Psoas muscle (tissue), 7 donors: ENCODE measurements at regions not wholly inside any gene's neighbourhood (a gene's known extent, or its start where the extent isn't known, plus 50 kb on each side); places are given as distances from the start of the nearest gene placed in this dataset.

Experiments
- ATAC-seq, 4 donors: fragments of 200-7000 bp; cut with Tn5 transposase; one replicate each; pipeline ENCODE4 v1.9.1; 2020; ENCODE audit warnings: moderate library complexity in 3 of 4, mild to moderate bottlenecking in 2 of 4
- DNase-seq, 2 donors: peaks; one replicate each; pipeline ENCODE4 v3.0.0-alpha.2; 2020
- H3K27ac ChIP-seq: fragments of 200-600 bp; one replicate; pipeline ENCODE4 v1.8.0; 2022
- H3K27me3 ChIP-seq, 3 donors: fragments of 200-600 bp in 1 of 3; one replicate each; pipeline versions ENCODE4 v1.6.1 to v1.8.0; 2013 to 2022; ENCODE audit warnings: low read length in 2 of 3, mild to moderate bottlenecking in 2 of 3, moderate library complexity in 1 of 3; ENCODE audit not compliant: insufficient read depth in 3 of 3
- H3K36me3 ChIP-seq, 2 donors: fragments of 200-600 bp in 1 of 2; one replicate each; pipeline versions ENCODE4 v1.6.1 to v1.8.0; 2013 to 2022; ENCODE audit warnings: low read depth in 1 of 2, mild to moderate bottlenecking in 1 of 2, moderate library complexity in 1 of 2; ENCODE audit not compliant: insufficient read depth in 1 of 2
- H3K4me1 ChIP-seq: fragments of 200-600 bp; one replicate; pipeline ENCODE4 v1.8.0; 2022
- H3K4me3 ChIP-seq: fragments of 200-600 bp; one replicate; pipeline ENCODE4 v1.8.0; 2022; ENCODE audit warnings: mild to moderate bottlenecking
- H3K9me3 ChIP-seq: fragments of 200-600 bp; one replicate; pipeline ENCODE4 v1.8.0; 2022
- WGBS, 3 donors: extraction: QIAGEN DNeasy Blood & Tissue Kit; methylation state at CpG; one replicate each; pipeline versions ENCODE4 v1.1.6 to v1.1.7; 2013; 5-methylcytosine and 5-hydroxymethylcytosine counted together
- intact Hi-C, 2 donors: fragments of 100-400 bp; cut with DNase I; formaldehyde crosslinking; loops; one replicate each; pipeline versions ENCODE4 v1.11.0 to v1.14.2; 2022
- TF ChIP-seq, protein P1 (sequence below): fragments of 200-600 bp; IDR thresholded peaks from one replicate; pipeline ENCODE4 v1.8.0; 2022; ENCODE audit warnings: antibody characterized with exemption
- donor health status: healthy with polysubstance abuse.
- donor health status: DM: no; HTN: no; CAD: no; lungs with moderate emphysema.
- donor health status: Bipolar disorder and iron deficiency.
- donor health status: healthy.
- donor health status: DM: yes; HTN: yes; CAD: no.
- donor health status: DM: no; HTN: no; CAD: no.
- donor health status: DM: yes; HTN: yes; CAD: no.

DNA sequence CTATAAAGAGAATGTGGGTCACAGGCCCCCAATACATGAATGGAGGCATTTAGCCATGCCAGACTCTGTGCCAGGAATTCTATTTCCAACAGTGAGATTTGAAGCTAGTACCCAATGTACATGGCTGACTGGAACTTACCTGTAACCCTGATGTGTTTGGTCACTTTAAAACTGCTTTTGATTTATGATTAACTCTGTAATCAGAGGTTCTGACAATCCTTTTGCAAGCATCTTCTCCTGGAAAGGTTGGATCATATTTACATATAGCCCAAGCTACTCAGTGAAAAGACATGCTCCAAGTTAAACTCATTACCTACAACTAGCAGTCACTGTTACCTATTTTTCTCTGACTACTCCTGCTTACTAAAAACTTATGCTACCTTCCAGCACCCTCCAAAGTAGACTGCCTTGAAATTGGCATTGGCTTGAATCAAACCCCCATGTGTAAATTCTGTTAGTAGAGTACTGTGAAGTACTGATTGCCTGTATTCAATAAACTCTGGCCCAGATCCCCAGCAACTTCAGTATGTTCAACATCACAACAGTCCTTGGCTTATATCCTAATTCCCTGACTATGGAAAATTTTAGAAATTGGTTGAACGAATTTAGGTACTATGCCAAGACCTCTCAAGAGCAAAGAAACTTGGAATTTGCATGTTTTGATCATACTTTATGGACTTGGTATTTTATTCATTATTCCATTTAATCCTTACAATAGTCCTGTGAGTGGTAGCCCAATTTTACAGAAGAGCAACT lies 665.6 kb upstream of the NECTIN3 start:
- ATAC-seq (no peak), DNase-seq (no peak)
- TF ChIP-seq, protein P1, sequence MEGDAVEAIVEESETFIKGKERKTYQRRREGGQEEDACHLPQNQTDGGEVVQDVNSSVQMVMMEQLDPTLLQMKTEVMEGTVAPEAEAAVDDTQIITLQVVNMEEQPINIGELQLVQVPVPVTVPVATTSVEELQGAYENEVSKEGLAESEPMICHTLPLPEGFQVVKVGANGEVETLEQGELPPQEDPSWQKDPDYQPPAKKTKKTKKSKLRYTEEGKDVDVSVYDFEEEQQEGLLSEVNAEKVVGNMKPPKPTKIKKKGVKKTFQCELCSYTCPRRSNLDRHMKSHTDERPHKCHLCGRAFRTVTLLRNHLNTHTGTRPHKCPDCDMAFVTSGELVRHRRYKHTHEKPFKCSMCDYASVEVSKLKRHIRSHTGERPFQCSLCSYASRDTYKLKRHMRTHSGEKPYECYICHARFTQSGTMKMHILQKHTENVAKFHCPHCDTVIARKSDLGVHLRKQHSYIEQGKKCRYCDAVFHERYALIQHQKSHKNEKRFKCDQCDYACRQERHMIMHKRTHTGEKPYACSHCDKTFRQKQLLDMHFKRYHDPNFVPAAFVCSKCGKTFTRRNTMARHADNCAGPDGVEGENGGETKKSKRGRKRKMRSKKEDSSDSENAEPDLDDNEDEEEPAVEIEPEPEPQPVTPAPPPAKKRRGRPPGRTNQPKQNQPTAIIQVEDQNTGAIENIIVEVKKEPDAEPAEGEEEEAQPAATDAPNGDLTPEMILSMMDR = no peak
- no peaks in the 10 kb centered on the region for H3K4me1 ChIP-seq
- no peak overlapping the region for H3K27ac ChIP-seq
- no peaks in the 10 kb centered on the region for H3K9me3 ChIP-seq
- intact Hi-C loops = no loop called here
- 10 to 18% (median 11%) methylated on average over 1 of the region's 1 CpG for WGBS, 3 donors
- H3K4me3 ChIP-seq = no peak overlapping the region
- H3K36me3 ChIP-seq = no peaks in the 10 kb centered on the region
- H3K27me3 ChIP-seq = no peaks in the 10 kb centered on the region

DNA sequence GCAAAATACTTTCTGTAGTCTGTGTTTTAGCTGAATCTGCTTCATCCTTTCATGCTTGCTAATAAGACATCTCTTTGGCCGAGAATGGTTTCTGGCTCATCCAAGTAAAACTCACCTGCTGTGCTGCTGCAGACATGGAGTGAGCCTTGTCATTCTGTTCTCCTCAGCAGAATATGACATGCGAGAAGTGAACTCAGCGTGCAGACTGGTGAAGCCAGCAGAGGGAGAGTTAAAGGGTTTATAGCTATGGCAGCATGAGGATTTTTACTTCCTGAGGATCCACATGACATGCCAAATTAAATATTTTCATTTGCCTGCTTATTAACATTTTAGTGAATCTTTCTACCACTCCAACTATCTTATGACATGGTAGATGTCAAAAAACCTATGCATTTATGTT lies 658.4 kb upstream of the NECTIN3 start:
- ATAC-seq (no peak), DNase-seq (no peak)
- Histone ChIP-seq H3K36me3 (no peaks in the 10 kb centered on the region), H3K27ac (no peak overlapping the region), H3K27me3 (no peaks in the 10 kb centered on the region), H3K9me3 (no peaks in the 10 kb centered on the region), H3K4me3 (no peak overlapping the region), H3K4me1 (no peaks in the 10 kb centered on the region)
- intact Hi-C loops = no loop called here
- WGBS, 3 donors = 31 to 55% (median 40%) methylated on average over 3 of the region's 3 CpGs
- TF ChIP-seq, protein P1 = no peak

DNA sequence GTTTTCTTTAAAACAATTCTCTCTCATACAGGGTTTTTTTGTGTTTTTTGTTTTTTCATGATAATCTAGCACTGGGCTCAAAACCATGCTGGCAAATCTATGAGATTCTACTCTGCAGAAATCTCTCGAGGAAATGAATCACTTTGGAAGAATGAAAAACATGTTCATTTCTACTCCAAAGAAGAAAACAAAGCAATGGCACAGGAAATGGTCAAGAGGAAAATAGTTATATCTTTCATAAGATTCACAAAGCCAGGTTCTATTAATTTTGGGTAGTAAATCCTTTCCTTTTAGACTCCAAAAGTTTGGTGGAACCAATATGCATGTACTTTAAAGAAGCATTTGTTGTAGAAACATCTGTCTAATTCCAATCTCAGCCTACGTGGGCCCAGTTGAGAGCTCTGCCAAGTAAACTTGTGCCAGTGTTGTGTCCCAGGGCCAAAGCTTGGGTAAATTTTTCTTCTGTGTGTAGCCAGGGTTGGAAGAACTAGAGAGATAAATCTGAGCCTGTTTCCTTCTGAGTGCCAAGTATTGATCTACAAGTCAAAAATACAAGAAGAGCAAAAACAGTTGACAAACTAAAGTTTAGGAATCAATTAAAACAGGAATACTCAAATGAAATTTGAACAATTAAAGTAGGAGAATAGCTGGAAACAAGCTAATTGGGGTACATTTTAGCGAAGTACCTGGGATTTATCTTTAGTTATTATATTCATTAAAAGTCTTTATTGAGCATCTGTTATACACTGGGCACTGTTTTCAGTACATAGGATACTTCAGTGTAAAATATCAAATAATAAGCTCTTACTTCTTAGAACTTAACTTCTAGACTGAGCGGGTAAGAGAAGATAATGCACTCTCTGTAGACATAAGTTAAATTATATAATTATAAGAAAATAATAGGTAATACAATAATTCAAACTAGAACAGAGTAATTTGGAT lies 657.5 kb upstream of the NECTIN3 start:
- Histone ChIP-seq H3K36me3 (no peaks in the 10 kb centered on the region), H3K27ac (peak overlapping the region; percentile 18), H3K4me3 (no peak overlapping the region), H3K4me1 (no peaks in the 10 kb centered on the region), H3K9me3 (no peaks in the 10 kb centered on the region), H3K27me3 (no peaks in the 10 kb centered on the region)
- TF ChIP-seq, protein P1 = no peak
- DNase-seq (no peak), ATAC-seq (peak in 3 of 4 donors; percentile 21 to 53 (median 26))
- 43 to 56% (median 50%) methylated on average over 4 of the region's 4 CpGs for WGBS, 3 donors
- intact Hi-C loops = no loop called here

DNA sequence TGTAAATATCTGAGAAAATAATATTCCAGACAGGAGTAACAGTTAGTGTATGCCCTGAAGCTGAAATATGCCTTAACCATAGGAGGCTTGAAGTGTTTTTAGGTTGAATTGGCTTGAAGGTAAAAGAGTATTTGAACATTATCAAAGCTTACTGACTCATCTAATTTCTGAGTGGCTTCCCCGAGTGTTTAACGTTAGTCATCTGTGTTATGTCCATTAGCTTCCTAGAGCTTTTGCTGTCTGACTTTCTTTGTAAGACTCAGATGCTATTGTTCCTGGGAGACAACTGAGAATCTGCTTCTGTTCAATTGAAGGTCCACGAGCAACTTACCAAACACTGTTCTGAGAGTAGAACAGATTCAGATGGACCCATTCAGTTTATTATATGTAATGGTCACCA lies 656.8 kb upstream of the NECTIN3 start:
- Histone ChIP-seq H3K4me1 (no peaks in the 10 kb centered on the region), H3K36me3 (no peaks in the 10 kb centered on the region), H3K4me3 (no peak overlapping the region), H3K9me3 (no peaks in the 10 kb centered on the region), H3K27ac (no peak overlapping the region), H3K27me3 (no peaks in the 10 kb centered on the region)
- TF ChIP-seq, protein P1 = no peak
- no peak for DNase-seq
- no peak for ATAC-seq
- intact Hi-C loops = no loop called here
- 40 to 54% (median 51%) methylated on average over 3 of the region's 3 CpGs for WGBS, 3 donors
